ENCODE measurements at regions not wholly inside any gene's neighbourhood (a gene's known extent, or its start where the extent isn't known, plus 50 kb on each side); places are given as distances from the start of the nearest gene placed in this dataset.

- no peak overlapping the region for H3K27ac ChIP-seq (ENCODE audit: low read depth, low read length)
- H3K9me3 ChIP-seq (ENCODE audit: control insufficient read depth in 1 of 2, low read length in 2 of 2) = no peaks in the 10 kb centered on the region
Measured at GRCh38 chr13:72341904-72342303, 385.5 kb downstream of the MZT1 start.

GRCh38 chr13:72317346-72318109 is 409.9 kb downstream of the MZT1 start:
- no peak overlapping the region for H3K27ac ChIP-seq (ENCODE audit: low read depth, low read length)
- H3K27me3 ChIP-seq (ENCODE audit: control insufficient read depth in 1 of 2, insufficient read depth in 2 of 2, low read length in 2 of 2) = no peaks in the 10 kb centered on the region
- no peak overlapping the region for H3K9ac ChIP-seq (ENCODE audit: low read depth in 1 of 2, low read length in 2 of 2)
- H3K36me3 ChIP-seq (ENCODE audit: control insufficient read depth in 1 of 2, insufficient read depth in 2 of 2, low read length in 2 of 2) = no peaks in the 10 kb centered on the region
- H3K9me3 ChIP-seq (ENCODE audit: control insufficient read depth in 1 of 2, low read length in 2 of 2) = no peaks in the 10 kb centered on the region
- no peak overlapping the region for H3K4me3 ChIP-seq (ENCODE audit: low read depth in 1 of 2, low read length in 2 of 2)
- H3K4me1 ChIP-seq (ENCODE audit: control insufficient read depth in 1 of 2, insufficient read depth in 2 of 2, low read length in 2 of 2) = no peaks in the 10 kb centered on the region

More at GRCh38 chr13:72341904-72342303, 385.5 kb downstream of the MZT1 start:
- Histone ChIP-seq H3K9ac (ENCODE audit: low read depth in 1 of 2, low read length in 2 of 2) (no peak overlapping the region), H3K36me3 (ENCODE audit: control insufficient read depth in 1 of 2, insufficient read depth in 2 of 2, low read length in 2 of 2) (no peaks in the 10 kb centered on the region), H3K4me1 (ENCODE audit: control insufficient read depth in 1 of 2, insufficient read depth in 2 of 2, low read length in 2 of 2) (no peaks in the 10 kb centered on the region), H3K27me3 (ENCODE audit: control insufficient read depth in 1 of 2, insufficient read depth in 2 of 2, low read length in 2 of 2) (no peaks in the 10 kb centered on the region), H3K4me3 (ENCODE audit: low read depth in 1 of 2, low read length in 2 of 2) (no peak overlapping the region)

GRCh38 chr13:72316716-72317115 is 410.7 kb downstream of the MZT1 start:
- no peaks in the 10 kb centered on the region for H3K9me3 ChIP-seq (ENCODE audit: control insufficient read depth in 1 of 2, low read length in 2 of 2)
- no peaks in the 10 kb centered on the region for H3K27me3 ChIP-seq (ENCODE audit: control insufficient read depth in 1 of 2, insufficient read depth in 2 of 2, low read length in 2 of 2)
- no peaks in the 10 kb centered on the region for H3K4me1 ChIP-seq (ENCODE audit: control insufficient read depth in 1 of 2, insufficient read depth in 2 of 2, low read length in 2 of 2)
- H3K36me3 ChIP-seq (ENCODE audit: control insufficient read depth in 1 of 2, insufficient read depth in 2 of 2, low read length in 2 of 2) = no peaks in the 10 kb centered on the region
- no peak overlapping the region for H3K4me3 ChIP-seq (ENCODE audit: low read depth in 1 of 2, low read length in 2 of 2)
- no peak overlapping the region for H3K9ac ChIP-seq (ENCODE audit: low read depth in 1 of 2, low read length in 2 of 2)
- H3K27ac ChIP-seq (ENCODE audit: low read depth, low read length) = no peak overlapping the region

GRCh38 chr13:72315312-72315711 is 412.1 kb downstream of the MZT1 start:
- no peak overlapping the region for H3K27ac ChIP-seq (ENCODE audit: low read depth, low read length)
- no peaks in the 10 kb centered on the region for H3K4me1 ChIP-seq (ENCODE audit: control insufficient read depth in 1 of 2, insufficient read depth in 2 of 2, low read length in 2 of 2)
- no peak overlapping the region for H3K9ac ChIP-seq (ENCODE audit: low read depth in 1 of 2, low read length in 2 of 2)
- H3K4me3 ChIP-seq (ENCODE audit: low read depth in 1 of 2, low read length in 2 of 2) = no peak overlapping the region
- no peaks in the 10 kb centered on the region for H3K27me3 ChIP-seq (ENCODE audit: control insufficient read depth in 1 of 2, insufficient read depth in 2 of 2, low read length in 2 of 2)
- H3K36me3 ChIP-seq (ENCODE audit: control insufficient read depth in 1 of 2, insufficient read depth in 2 of 2, low read length in 2 of 2) = no peaks in the 10 kb centered on the region
- no peaks in the 10 kb centered on the region for H3K9me3 ChIP-seq (ENCODE audit: control insufficient read depth in 1 of 2, low read length in 2 of 2)

GRCh38 chr13:72314210-72314609 is 413.2 kb downstream of the MZT1 start:
- no peaks in the 10 kb centered on the region for H3K4me1 ChIP-seq (ENCODE audit: control insufficient read depth in 1 of 2, insufficient read depth in 2 of 2, low read length in 2 of 2)
- H3K27me3 ChIP-seq (ENCODE audit: control insufficient read depth in 1 of 2, insufficient read depth in 2 of 2, low read length in 2 of 2) = no peaks in the 10 kb centered on the region
- no peak overlapping the region for H3K27ac ChIP-seq (ENCODE audit: low read depth, low read length)
- no peak overlapping the region for H3K4me3 ChIP-seq (ENCODE audit: low read depth in 1 of 2, low read length in 2 of 2)
- H3K9ac ChIP-seq (ENCODE audit: low read depth in 1 of 2, low read length in 2 of 2) = no peak overlapping the region
- H3K36me3 ChIP-seq (ENCODE audit: control insufficient read depth in 1 of 2, insufficient read depth in 2 of 2, low read length in 2 of 2) = no peaks in the 10 kb centered on the region
- H3K9me3 ChIP-seq (ENCODE audit: control insufficient read depth in 1 of 2, low read length in 2 of 2) = no peaks in the 10 kb centered on the region

GRCh38 chr13:72313546-72313945 is 413.9 kb downstream of the MZT1 start:
- no peak overlapping the region for H3K9ac ChIP-seq (ENCODE audit: low read depth in 1 of 2, low read length in 2 of 2)
- H3K4me1 ChIP-seq (ENCODE audit: control insufficient read depth in 1 of 2, insufficient read depth in 2 of 2, low read length in 2 of 2) = no peaks in the 10 kb centered on the region
- no peak overlapping the region for H3K27ac ChIP-seq (ENCODE audit: low read depth, low read length)
- H3K4me3 ChIP-seq (ENCODE audit: low read depth in 1 of 2, low read length in 2 of 2) = no peak overlapping the region
- H3K27me3 ChIP-seq (ENCODE audit: control insufficient read depth in 1 of 2, insufficient read depth in 2 of 2, low read length in 2 of 2) = no peaks in the 10 kb centered on the region
- H3K9me3 ChIP-seq (ENCODE audit: control insufficient read depth in 1 of 2, low read length in 2 of 2) = no peaks in the 10 kb centered on the region
- H3K36me3 ChIP-seq (ENCODE audit: control insufficient read depth in 1 of 2, insufficient read depth in 2 of 2, low read length in 2 of 2) = no peaks in the 10 kb centered on the region

GRCh38 chr13:72303941-72304746 is 423.3 kb downstream of the MZT1 start:
- no peaks in the 10 kb centered on the region for H3K4me1 ChIP-seq (ENCODE audit: control insufficient read depth in 1 of 2, insufficient read depth in 2 of 2, low read length in 2 of 2)
- no peaks in the 10 kb centered on the region for H3K27me3 ChIP-seq (ENCODE audit: control insufficient read depth in 1 of 2, insufficient read depth in 2 of 2, low read length in 2 of 2)
- no peaks in the 10 kb centered on the region for H3K36me3 ChIP-seq (ENCODE audit: control insufficient read depth in 1 of 2, insufficient read depth in 2 of 2, low read length in 2 of 2)
- no peaks in the 10 kb centered on the region for H3K9me3 ChIP-seq (ENCODE audit: control insufficient read depth in 1 of 2, low read length in 2 of 2)
- H3K9ac ChIP-seq (ENCODE audit: low read depth in 1 of 2, low read length in 2 of 2) = no peak overlapping the region
- no peak overlapping the region for H3K27ac ChIP-seq (ENCODE audit: low read depth, low read length)
- H3K4me3 ChIP-seq (ENCODE audit: low read depth in 1 of 2, low read length in 2 of 2) = no peak overlapping the region

- no peaks in the 10 kb centered on the region for H3K27me3 ChIP-seq (ENCODE audit: control insufficient read depth in 1 of 2, insufficient read depth in 2 of 2, low read length in 2 of 2)
- H3K9ac ChIP-seq (ENCODE audit: low read depth in 1 of 2, low read length in 2 of 2) = no peak overlapping the region
- no peaks in the 10 kb centered on the region for H3K36me3 ChIP-seq (ENCODE audit: control insufficient read depth in 1 of 2, insufficient read depth in 2 of 2, low read length in 2 of 2)
- no peaks in the 10 kb centered on the region for H3K4me1 ChIP-seq (ENCODE audit: control insufficient read depth in 1 of 2, insufficient read depth in 2 of 2, low read length in 2 of 2)
- H3K27ac ChIP-seq (ENCODE audit: low read depth, low read length) = no peak overlapping the region
- no peak overlapping the region for H3K4me3 ChIP-seq (ENCODE audit: low read depth in 1 of 2, low read length in 2 of 2)
- no peaks in the 10 kb centered on the region for H3K9me3 ChIP-seq (ENCODE audit: control insufficient read depth in 1 of 2, low read length in 2 of 2)
Measured at GRCh38 chr13:72296246-72296645, 429.2 kb upstream of the DACH1 start.

GRCh38 chr13:72295153-72295552 is 428.1 kb upstream of the DACH1 start:
- Histone ChIP-seq H3K27me3 (ENCODE audit: control insufficient read depth in 1 of 2, insufficient read depth in 2 of 2, low read length in 2 of 2) (no peaks in the 10 kb centered on the region), H3K4me3 (ENCODE audit: low read depth in 1 of 2, low read length in 2 of 2) (no peak overlapping the region), H3K9me3 (ENCODE audit: control insufficient read depth in 1 of 2, low read length in 2 of 2) (no peaks in the 10 kb centered on the region), H3K9ac (ENCODE audit: low read depth in 1 of 2, low read length in 2 of 2) (no peak overlapping the region), H3K4me1 (ENCODE audit: control insufficient read depth in 1 of 2, insufficient read depth in 2 of 2, low read length in 2 of 2) (no peaks in the 10 kb centered on the region), H3K36me3 (ENCODE audit: control insufficient read depth in 1 of 2, insufficient read depth in 2 of 2, low read length in 2 of 2) (no peaks in the 10 kb centered on the region), H3K27ac (ENCODE audit: low read depth, low read length) (no peak overlapping the region)

GRCh38 chr13:72293206-72293605 is 426.2 kb upstream of the DACH1 start:
- Histone ChIP-seq H3K9me3 (ENCODE audit: control insufficient read depth in 1 of 2, low read length in 2 of 2) (no peaks in the 10 kb centered on the region), H3K27ac (ENCODE audit: low read depth, low read length) (no peak overlapping the region), H3K9ac (ENCODE audit: low read depth in 1 of 2, low read length in 2 of 2) (no peak overlapping the region), H3K4me3 (ENCODE audit: low read depth in 1 of 2, low read length in 2 of 2) (no peak overlapping the region), H3K27me3 (ENCODE audit: control insufficient read depth in 1 of 2, insufficient read depth in 2 of 2, low read length in 2 of 2) (no peaks in the 10 kb centered on the region), H3K4me1 (ENCODE audit: control insufficient read depth in 1 of 2, insufficient read depth in 2 of 2, low read length in 2 of 2) (no peaks in the 10 kb centered on the region), H3K36me3 (ENCODE audit: control insufficient read depth in 1 of 2, insufficient read depth in 2 of 2, low read length in 2 of 2) (no peaks in the 10 kb centered on the region)

All from duodenal mucosa (tissue), 2 donors.